ENCODE measurements at regions not wholly inside any gene's neighbourhood (a gene's known extent, or its start where the extent isn't known, plus 50 kb on each side); places are given as distances from the start of the nearest gene placed in this dataset.

GRCh38 chr3:55370272-55370671, 116.8 kb downstream of the WNT5A start:
- no peak for TF ChIP-seq POLR2A (IDR thresholded peaks at IDR 0.05; ENCODE audit: low read depth, low read length)
- TF ChIP-seq POLR2AphosphoS5 (IDR thresholded peaks at IDR 0.05; ENCODE audit: low read depth, low read length): no peak
